ENCODE measurements at regions not wholly inside any gene's neighbourhood (a gene's known extent, or its start where the extent isn't known, plus 50 kb on each side); places are given as distances from the start of the nearest gene placed in this dataset.
"Not testable (repeated sequence)": the region's sequence is repeated elsewhere in the genome, so short reads cannot be mapped to it uniquely, and the experiment has no call there.

DNA sequence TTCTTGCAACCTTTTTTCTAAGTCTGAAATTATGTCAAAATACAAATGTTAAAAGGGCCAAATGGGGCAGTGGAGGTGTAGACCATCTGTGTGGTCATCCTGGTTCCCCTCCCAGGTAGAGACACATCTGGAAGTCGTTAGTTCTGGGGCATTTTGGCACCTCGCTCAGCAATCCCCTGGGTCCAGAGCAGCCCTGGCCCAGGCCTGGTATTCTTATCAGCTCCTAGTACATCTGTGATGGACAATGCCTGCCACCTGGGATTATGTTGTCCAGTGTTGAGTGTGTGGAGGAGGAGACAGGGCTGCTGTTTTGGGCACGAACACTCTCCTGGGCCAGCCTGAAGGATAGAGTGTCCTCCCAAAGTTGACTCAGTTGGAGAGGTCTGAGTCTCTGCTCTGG lies 74.8 kb downstream of the GADD45G start:
- Histone ChIP-seq H3K36me3 (no peaks in the 10 kb centered on the region), H3K9me3 (no peaks in the 10 kb centered on the region), H3K4me3 (no peak overlapping the region), H3K27me3 (no peaks in the 10 kb centered on the region), H3K4me1 (peaks cover 0 to 12% of the 10 kb centered on the region in 2 donors), H3K27ac (no peak overlapping the region)
- peak in 1 of 2 donors; percentile 52 for DNase-seq (ENCODE audit: low spot score in 2 of 2)
- intact Hi-C loops (cut with DNase I), result no loop called here
- TF ChIP-seq, protein P1, sequence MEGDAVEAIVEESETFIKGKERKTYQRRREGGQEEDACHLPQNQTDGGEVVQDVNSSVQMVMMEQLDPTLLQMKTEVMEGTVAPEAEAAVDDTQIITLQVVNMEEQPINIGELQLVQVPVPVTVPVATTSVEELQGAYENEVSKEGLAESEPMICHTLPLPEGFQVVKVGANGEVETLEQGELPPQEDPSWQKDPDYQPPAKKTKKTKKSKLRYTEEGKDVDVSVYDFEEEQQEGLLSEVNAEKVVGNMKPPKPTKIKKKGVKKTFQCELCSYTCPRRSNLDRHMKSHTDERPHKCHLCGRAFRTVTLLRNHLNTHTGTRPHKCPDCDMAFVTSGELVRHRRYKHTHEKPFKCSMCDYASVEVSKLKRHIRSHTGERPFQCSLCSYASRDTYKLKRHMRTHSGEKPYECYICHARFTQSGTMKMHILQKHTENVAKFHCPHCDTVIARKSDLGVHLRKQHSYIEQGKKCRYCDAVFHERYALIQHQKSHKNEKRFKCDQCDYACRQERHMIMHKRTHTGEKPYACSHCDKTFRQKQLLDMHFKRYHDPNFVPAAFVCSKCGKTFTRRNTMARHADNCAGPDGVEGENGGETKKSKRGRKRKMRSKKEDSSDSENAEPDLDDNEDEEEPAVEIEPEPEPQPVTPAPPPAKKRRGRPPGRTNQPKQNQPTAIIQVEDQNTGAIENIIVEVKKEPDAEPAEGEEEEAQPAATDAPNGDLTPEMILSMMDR (IDR thresholded peaks at IDR 0.05), result no peak

DNA sequence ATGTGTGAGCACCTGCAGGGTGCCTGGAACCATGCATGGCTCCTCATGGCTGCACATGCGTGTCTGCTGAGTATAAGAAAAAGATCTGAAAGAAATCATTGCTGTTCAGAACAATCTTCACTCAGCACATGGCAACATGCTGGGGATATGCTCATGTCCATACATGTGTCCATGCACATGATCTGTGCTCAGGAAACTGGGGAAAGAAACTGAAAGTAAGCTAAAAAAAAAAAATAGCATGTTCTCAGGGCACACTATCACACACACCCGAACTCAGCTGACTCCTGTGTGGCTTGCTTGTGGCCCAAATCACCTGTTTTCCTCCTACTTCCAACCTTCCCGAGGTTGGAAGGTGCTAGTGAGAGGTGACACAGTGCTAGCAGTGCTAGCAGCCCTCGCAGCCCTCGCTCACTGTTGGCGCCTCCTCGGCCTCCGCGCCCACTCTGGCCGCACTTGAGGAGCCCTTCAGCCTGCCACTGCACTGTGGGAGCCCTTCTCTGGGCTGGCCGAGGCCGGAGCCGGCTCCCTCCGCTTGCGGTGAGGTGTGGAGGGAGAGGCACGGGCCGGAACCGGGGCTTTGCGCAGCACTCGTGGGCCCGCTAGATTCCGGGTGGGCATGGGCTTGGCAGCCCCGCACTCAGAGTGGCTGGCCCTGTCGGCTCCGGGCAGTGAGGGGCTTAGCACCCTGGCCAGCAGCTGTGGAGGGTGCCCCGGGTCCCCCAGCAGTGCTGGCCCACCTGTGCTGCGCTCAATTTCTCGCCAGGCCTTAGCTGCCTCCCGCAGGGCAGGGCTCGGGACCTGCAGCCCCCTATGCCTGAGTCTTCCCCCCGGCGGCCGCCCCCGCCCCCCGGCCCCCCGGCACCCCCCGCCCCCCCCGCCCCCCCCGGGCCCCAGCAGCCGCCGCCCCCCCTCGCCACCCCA lies 76.0 kb downstream of the GADD45G start:
- intact Hi-C loops (cut with DNase I), result no loop called here
- Histone ChIP-seq H3K27me3 (no peaks in the 10 kb centered on the region), H3K9me3 (no peaks in the 10 kb centered on the region), H3K4me1 (peaks cover 6 to 24% of the 10 kb centered on the region in 2 donors), H3K4me3 (no peak overlapping the region), H3K36me3 (no peaks in the 10 kb centered on the region), H3K27ac (no peak overlapping the region)
- no peak for DNase-seq (ENCODE audit: low spot score in 2 of 2)
- TF ChIP-seq, protein P1 (IDR thresholded peaks at IDR 0.05), result no peak

DNA sequence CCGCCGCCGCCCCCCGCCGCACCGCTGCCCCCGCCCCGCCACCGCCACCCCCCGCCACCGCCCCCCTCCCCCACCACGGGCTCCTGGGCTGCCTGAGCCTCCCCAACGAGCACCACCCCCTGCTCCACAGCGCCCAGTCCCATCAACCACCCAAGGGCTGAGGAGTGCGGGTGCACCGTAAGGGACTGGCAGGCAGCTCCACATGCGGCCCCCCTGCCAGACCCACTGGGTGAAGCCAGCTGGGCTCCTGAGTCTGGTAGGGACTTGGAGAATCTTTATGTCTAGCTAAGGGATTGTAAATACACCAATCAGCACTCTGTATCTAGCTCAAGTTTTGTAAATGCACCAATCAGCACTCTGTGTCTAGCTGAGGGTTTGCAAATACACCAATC lies 76.7 kb downstream of the GADD45G start:
- H3K27me3 ChIP-seq; H3K9me3 ChIP-seq; H3K36me3 ChIP-seq; DNase-seq (ENCODE audit: low spot score in 2 of 2); H3K4me3 ChIP-seq; H3K27ac ChIP-seq; intact Hi-C loops (cut with DNase I): not testable (repeated sequence)
- peaks cover 7 to 24% of the 10 kb centered on the region in 2 donors for H3K4me1 ChIP-seq

DNA sequence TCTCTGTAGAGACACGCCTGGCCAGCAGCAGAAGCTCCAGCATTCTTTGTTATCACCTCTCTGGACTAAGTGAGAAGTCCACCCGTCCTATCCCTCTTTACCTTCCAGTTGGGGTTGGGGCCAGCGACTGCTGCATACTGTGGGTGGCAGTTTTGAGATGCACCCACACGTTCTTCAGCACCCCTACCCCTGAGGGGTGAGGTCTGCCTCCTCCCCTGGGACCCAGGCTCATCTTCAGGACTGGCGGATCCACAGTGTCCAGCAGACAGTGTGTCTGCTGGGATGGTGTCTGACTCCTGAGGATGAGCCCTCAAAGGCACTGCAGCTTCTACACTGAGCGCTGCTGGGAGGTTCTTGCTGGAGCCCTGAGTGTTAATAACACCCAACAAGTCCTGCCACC lies 78.8 kb downstream of the GADD45G start:
- intact Hi-C loops (cut with DNase I), result loop anchor here (1.0 to 2.0 kb wide), 2 partner anchors 45 to 77 kb away; no protein-coding TSS in a partner anchor
- DNase-seq (ENCODE audit: low spot score in 2 of 2), result no peak

DNA sequence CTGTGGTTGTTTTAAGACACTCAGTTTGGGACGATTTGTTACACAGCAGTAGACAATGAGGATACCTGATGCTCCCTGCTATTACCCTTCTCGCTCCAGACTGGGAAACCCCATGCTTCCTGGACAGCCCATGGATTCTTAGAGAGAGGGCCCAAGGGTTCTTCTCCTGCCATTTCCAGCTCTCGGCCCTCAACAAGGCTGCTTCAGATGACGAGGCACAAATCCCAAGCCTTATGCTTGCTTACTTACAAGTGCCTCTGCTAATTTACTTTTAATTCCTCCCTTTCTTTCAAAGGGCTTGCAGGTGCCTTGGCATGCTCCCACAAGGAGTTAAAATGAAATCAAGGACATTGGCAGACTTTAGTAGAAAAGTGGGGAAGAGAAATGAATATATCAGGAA lies 79.4 kb downstream of the GADD45G start:
- Histone ChIP-seq H3K4me3 (no peak overlapping the region), H3K4me1 (peaks cover 7 to 24% of the 10 kb centered on the region in 2 donors), H3K36me3 (no peaks in the 10 kb centered on the region), H3K27me3 (no peaks in the 10 kb centered on the region), H3K27ac (peak overlapping the region; percentile 65 to 81), H3K9me3 (no peaks in the 10 kb centered on the region)
- intact Hi-C loops (cut with DNase I), result loop anchor here (1.0 to 2.0 kb wide), 2 partner anchors 45 to 78 kb away; no protein-coding TSS in a partner anchor
- TF ChIP-seq, protein P1 (IDR thresholded peaks at IDR 0.05), result no peak
- DNase-seq (ENCODE audit: low spot score in 2 of 2), result no peak

More for the DNA sequence above, 78.8 kb downstream of the GADD45G start:
- no peaks in the 10 kb centered on the region for H3K36me3 ChIP-seq
- no peak overlapping the region for H3K4me3 ChIP-seq
- H3K27me3 ChIP-seq, result no peaks in the 10 kb centered on the region
- TF ChIP-seq, protein P1 (IDR thresholded peaks at IDR 0.05), result no peak
- peak overlapping the region; percentile 65 to 81 for H3K27ac ChIP-seq
- H3K4me1 ChIP-seq, result peaks cover 7 to 24% of the 10 kb centered on the region in 2 donors
- H3K9me3 ChIP-seq, result no peaks in the 10 kb centered on the region

Measured in ascending aorta (tissue), 2 donors.